ENCODE measurements at regions not wholly inside any gene's neighbourhood (a gene's known extent, or its start where the extent isn't known, plus 50 kb on each side); places are given as distances from the start of the nearest gene placed in this dataset.

DNA sequence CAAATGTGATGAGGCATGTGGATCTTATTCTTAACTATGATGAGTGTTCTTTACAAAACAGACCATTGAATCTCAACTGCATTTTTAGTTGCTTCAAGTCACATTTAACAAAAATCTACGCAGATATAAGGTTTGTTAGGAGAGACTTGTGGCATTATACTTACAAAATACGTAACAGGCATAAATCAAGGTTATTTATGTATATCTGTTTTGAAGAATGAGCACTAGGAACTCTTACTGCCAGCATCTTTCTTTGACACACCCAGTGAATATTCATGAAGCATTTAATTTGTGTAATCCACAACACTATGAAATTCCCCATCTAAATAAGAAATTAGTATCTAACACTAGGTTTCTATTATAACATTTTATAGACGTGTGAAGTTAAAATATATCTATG is 186.3 kb downstream of the FAT4 start:
- no peak overlapping the region for H3K4me3 ChIP-seq (ENCODE audit: low read depth, low read length)

GRCh38 chr4:125501568-125501967 is 186.8 kb downstream of the FAT4 start:
- no peak for DNase-seq (ENCODE audit: low read depth)
- no peak overlapping the region for H3K4me3 ChIP-seq (ENCODE audit: low read depth, low read length)

More for the DNA sequence above, 186.3 kb downstream of the FAT4 start:
- no peak for DNase-seq (ENCODE audit: low read depth)

- H3K4me3 ChIP-seq (ENCODE audit: low read depth, low read length): no peak overlapping the region
- DNase-seq (ENCODE audit: low read depth): no peak
Measured at GRCh38 chr4:125505621-125506020, 190.9 kb downstream of the FAT4 start.

- DNase-seq (ENCODE audit: low read depth): no peak
- H3K4me3 ChIP-seq (ENCODE audit: low read depth, low read length): no peak overlapping the region
Measured at GRCh38 chr4:125507141-125507540, 192.4 kb downstream of the FAT4 start.

DNA sequence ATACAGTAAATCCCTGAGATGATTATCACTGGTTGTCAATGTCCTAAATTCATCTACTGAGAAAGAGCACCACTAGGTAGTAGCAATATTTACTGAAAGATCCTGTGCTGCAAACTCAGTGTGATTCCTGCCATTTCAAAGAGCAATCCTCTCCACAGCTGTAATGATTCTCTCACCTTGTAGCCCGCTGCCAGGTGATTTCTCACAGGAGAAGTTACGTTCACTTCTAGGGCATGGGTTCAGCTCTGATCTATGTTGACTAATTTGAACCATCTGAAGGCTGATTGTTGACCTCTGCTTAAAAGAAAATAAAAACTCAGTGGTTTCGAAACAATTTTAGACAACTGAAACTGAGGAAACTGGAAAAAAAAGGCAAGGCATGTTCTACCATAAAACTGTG is 197.0 kb downstream of the FAT4 start:
- DNase-seq (ENCODE audit: low read depth): no peak
- no peak overlapping the region for H3K4me3 ChIP-seq (ENCODE audit: low read depth, low read length)

DNA sequence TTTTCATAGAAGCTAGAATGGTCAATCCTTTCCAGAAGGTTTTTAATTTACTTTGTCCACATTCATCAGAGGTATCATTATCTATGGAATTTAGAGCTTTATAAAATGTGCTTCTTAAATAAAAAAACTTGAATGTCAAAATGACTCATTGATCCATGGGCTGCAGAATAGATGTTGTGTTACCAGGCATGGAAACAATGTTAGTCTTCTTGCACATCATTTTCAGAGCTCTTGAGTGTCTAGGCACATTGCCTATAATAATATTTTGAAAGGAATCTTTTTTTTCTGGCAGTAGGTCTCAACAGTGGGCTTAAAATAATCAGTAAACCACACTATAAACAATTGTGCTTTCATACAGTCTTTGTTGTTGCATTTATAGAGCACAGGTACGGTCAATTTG is 200.3 kb downstream of the FAT4 start:
- no peak overlapping the region for H3K4me3 ChIP-seq (ENCODE audit: low read depth, low read length)
- no peak for DNase-seq (ENCODE audit: low read depth)

DNA sequence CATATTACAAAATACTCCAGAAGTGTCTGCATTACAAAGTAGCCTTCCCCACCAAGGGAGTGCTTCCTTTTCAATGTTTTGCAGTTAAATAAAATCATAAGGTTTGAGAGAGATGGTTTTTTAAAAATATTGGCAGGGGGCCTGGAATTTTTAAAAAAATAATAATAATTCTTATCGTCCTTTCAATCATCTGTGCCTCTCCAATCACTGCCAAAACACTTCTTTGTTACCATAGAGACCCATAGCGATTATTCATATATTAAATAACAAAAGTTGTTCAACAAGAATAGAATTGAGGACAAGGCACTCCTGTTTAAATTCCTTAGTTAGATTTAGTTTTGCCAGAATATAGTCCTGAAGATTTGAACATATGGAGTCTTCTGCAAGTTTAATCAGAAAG is 203.1 kb downstream of the FAT4 start:
- no peak for DNase-seq (ENCODE audit: low read depth)
- H3K4me3 ChIP-seq (ENCODE audit: low read depth, low read length): no peak overlapping the region

DNA sequence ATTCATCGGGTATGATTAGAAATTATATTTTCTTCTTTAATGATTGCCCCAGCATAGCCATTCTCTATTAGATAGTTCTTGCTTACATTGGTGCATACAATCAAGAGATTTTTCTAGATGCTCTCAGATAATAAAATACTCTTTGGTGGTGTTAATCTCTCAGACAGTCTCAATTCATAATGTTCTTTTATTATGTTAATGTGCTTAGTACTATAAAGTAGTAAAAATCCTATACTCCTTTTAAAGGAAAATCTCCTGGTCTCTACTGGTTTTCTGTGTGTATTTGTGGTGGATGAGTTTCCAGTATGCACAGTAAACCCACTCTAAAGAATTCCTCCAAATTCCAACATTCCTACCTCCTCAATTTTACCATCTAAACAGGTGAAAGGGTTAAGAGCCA is 203.5 kb downstream of the FAT4 start:
- H3K4me3 ChIP-seq (ENCODE audit: low read depth, low read length): no peak overlapping the region
- DNase-seq (ENCODE audit: low read depth): no peak

DNA sequence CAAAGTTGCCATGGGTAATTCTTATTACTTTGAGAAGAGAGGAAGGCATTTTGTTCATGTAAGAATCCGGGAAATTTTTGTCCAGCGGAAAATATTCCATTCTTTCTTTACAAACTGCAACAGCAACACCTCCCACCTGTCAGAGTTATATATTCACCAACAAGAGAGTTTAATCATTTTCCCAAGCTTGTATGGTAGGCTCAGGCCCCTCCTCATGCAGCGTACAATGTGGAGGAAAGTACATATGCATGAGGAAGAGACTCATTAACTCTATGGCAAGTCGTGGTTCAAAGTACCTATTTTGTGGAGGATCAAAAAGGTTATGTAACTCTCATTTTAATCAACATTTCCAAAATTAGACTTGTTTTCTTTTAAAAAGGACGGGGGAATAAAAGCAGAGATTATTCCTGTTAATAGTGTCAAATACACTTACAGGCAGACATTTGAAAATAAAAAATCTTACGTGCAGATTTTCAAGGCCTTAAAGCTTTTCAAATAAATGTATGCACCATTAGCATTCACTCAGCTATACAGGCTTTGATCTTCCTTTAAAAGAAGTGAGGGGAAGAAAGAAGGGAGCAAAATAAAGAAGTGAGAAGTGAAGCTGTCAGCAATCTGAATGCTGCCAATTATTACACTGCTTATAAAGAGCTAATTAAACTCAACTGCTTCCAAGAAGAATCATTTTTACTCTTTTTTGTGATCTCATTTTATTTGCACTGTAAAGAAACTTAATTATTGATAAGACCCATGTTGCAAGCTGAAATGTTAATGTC is 204.8 kb downstream of the FAT4 start:
- no peak overlapping the region for H3K4me3 ChIP-seq (ENCODE audit: low read depth, low read length)
- DNase-seq (ENCODE audit: low read depth): no peak

DNA sequence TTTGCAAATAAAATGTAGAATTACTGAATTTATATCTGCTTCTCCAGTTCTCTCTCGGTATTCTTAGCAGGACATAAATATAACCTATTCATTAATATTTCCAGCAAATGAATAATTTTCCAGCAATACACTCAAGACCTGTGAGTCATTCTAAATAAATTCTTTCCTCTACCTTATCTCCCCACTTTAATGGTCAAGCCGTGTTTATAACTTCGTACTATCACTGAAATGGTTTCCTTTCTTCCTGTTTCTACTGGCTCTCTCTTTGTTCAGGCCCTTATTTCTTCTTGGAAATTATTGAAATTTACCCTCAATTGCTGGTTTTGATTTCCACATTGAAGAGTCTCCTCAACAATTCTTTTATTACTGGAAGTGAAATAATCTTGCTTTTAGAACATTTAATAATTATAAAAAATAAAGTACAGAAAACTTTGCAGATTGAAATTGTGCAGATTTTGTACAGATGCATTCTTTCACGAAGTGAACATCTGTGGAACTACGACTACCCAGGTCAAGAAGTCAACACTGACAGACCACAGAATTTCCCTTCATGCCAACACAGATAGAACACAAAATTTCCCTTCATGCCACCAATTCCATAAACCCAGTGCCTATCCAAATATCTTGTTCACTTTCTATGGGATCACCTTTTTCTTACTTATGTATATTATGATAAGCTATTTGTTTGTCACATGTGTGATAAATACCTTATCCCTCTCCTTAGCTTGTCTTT is 205.7 kb downstream of the FAT4 start:
- no peak for DNase-seq (ENCODE audit: low read depth)
- H3K4me3 ChIP-seq (ENCODE audit: low read depth, low read length): no peak overlapping the region

- no peak overlapping the region for H3K4me3 ChIP-seq (ENCODE audit: low read depth, low read length)
- no peak for DNase-seq (ENCODE audit: low read depth)
Measured at GRCh38 chr4:125522588-125522987, 207.8 kb downstream of the FAT4 start.

DNA sequence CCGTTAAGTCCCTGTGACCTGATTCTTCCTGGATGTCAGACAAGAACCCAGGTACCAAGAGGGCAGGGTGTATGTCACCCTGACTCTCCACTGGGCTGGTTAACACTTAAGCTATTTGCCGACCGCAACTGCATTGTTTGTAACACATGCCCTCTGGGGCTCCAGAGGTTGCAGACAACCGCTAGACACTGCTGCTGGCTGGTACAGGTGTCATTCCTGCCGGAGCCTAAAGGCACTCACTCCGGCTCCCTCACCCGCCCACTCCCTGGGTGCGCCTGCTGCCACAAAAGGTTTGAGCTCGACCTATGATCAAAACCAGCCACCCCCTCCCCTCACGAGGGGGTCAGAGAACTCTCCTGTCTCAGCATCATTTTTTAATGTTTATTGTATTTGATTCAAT is 208.2 kb downstream of the FAT4 start:
- no peak overlapping the region for H3K4me3 ChIP-seq (ENCODE audit: low read depth, low read length)

DNA sequence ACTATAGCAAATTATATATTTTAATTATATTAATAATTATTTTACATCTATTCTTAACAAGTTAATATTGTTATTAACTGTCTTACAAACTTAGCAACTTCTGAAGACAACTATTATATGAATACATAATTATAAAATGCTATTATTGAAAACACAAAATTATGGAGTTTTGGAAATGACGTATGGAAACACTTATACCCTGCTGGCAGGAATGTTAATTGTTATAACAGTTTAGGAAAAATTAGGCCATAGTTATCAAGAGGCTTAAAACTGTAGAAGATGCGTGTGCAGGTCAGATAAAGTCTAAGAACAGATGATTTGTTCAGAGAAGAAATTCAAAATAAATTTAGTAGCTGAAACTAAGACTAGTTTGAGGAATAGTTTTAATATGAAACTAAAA is 211.7 kb downstream of the FAT4 start:
- no peak for DNase-seq (ENCODE audit: low read depth)
- H3K4me3 ChIP-seq (ENCODE audit: low read depth, low read length): no peak overlapping the region

More for the DNA sequence above, 208.2 kb downstream of the FAT4 start:
- DNase-seq (ENCODE audit: low read depth): no peak

GRCh38 chr4:125527681-125528080 is 212.9 kb downstream of the FAT4 start:
- no peak overlapping the region for H3K4me3 ChIP-seq (ENCODE audit: low read depth, low read length)
- DNase-seq (ENCODE audit: low read depth): no peak

DNA sequence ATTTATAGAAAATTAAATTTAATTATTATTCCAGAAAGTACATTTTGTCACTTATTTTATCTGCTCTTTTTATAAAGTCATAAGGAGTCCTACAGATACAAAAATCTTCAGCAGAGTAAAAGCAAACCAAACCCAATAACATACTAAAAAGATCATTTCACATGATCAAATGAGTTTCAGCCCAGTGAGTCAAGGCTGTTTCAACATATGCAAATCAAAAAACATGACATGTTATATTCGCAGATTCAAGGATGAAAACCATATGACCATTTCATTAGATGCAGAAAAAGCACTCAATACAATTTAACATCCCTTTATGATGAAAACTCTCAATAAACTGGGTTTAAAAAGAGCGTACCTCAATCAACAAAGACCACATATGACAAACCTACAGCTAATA is 214.3 kb downstream of the FAT4 start:
- DNase-seq (ENCODE audit: low read depth): no peak
- H3K4me3 ChIP-seq (ENCODE audit: low read depth, low read length): no peak overlapping the region

DNA sequence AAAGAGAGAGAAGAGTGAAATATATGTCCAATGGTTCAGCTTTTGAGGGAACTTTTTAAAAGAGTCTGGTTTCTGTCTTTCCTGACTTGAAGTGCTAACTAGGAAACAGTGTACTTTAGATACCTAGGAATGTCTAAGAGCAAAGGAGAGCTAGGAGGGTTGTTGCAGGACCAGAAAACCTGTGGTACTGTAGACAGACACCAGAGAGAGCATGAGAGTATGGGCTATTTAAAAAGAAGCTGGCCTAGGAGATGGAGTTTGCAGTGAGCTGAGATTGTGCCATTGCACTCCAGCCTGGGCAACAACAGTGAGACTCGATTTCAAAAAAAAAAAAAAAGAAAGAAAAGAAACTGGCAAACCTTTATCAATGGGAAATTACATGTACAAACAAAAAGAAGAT is 223.9 kb downstream of the FAT4 start:
- H3K4me3 ChIP-seq (ENCODE audit: low read depth, low read length): no peak overlapping the region
- DNase-seq (ENCODE audit: low read depth): no peak

DNA sequence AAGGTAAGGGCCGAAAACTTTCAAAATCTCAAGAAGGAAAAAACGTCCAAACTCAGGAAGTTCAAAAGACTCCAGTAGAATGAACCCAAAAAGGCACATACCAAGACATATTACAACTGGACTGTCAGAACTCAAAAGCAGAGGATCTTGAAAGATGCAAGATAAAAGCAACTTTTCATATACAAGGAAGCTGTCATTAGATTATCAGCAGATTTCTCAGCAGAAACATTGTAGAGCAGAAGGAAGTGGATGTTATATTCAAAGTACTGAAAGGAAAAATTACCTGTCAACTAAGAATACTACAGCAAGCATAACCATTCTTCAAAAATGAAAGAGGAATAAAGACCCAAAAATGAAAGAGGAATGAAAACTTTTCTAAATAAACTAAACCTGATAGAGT is 224.9 kb downstream of the FAT4 start:
- no peak overlapping the region for H3K4me3 ChIP-seq (ENCODE audit: low read depth, low read length)
- no peak for DNase-seq (ENCODE audit: low read depth)

DNA sequence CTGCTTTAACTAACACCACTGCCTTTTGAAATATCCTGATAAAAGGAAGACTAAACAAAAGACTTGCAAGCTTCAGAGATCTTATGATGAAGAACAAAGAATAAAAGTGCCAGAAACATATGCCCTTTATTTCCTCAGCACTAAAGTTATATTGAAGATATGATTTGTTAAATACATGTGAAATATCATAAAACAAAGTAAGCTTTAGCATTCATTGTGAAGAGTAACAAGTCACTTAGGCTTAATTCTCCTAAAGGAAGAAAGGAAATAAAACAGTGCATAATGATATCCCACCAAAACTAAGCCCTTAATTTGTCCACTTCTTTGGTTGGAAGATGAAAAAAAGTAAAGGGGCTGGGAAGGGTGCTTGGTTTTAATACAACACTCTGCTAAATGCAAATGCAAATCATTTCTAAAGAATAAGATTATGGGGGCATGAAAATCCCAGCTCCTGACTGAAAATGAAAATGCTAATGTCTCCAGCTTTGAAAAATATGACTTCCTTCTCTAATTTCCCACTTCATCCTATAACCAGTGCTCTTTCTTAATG is 227.2 kb downstream of the FAT4 start:
- no peak for DNase-seq (ENCODE audit: low read depth)
- H3K4me3 ChIP-seq (ENCODE audit: low read depth, low read length): no peak overlapping the region

GRCh38 chr4:125546272-125546671 is 231.5 kb downstream of the FAT4 start:
- DNase-seq (ENCODE audit: low read depth): no peak
- H3K4me3 ChIP-seq (ENCODE audit: low read depth, low read length): no peak overlapping the region

DNA sequence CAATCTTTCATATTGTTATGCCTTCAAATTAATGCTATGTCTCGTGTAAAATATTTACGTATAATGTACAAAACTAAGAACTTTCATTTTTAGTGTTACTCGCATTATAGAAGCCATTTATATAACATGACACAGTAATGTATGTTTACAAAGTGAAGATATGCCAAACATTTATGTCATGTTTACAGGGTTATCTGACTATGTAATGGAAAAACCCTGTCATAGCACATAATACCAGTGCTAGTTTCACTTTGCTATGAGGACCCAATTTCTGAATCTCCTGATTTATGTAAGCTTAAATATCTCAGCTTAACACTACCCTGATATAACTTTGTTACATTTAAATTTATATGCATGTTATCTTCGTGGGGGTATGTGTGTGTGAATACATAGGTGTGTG is 233.1 kb downstream of the FAT4 start:
- no peak for DNase-seq (ENCODE audit: low read depth)
- no peak overlapping the region for H3K4me3 ChIP-seq (ENCODE audit: low read depth, low read length)

- DNase-seq (ENCODE audit: low read depth): no peak
- H3K4me3 ChIP-seq (ENCODE audit: low read depth, low read length): no peak overlapping the region
Measured at GRCh38 chr4:125550769-125551168, 236.0 kb downstream of the FAT4 start.
